ENCODE measurements at regions not wholly inside any gene's neighbourhood (a gene's known extent, or its start where the extent isn't known, plus 50 kb on each side); places are given as distances from the start of the nearest gene placed in this dataset.

DNA sequence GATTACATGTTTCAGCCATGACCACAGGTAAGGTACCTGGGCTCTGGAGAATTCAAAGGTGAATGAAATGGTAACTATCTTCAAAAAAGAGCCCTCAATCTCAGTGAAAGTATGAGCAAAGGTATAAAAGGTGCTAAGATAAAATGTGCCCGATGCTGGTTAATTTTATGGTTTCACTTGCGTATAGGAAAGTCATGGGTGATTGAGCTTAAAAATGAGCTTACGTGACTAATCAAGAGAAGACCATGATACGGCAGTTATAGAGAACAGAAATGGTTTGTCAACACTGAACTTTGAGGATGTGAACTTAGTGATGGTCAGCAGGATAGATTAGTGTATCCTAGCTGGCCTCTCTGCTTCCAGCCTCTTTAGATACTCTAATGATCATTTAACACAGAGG, 320.1 kb downstream of the DEPDC1B start:
- no peak for TF ChIP-seq BRCA1 (CRISPR knock-in tag; IDR thresholded peaks at IDR 0.05)
- TF ChIP-seq CTCF (CRISPR knock-in tag; IDR thresholded peaks at IDR 0.05): no peak
- TF ChIP-seq FOSL1 (CRISPR knock-in tag; IDR thresholded peaks at IDR 0.05; ENCODE audit: borderline replicate concordance): no peak
- no peak for TF ChIP-seq MYC (CRISPR knock-in tag; IDR thresholded peaks at IDR 0.05; ENCODE audit: borderline replicate concordance)
- TF ChIP-seq ZNF274 (CRISPR knock-in tag; IDR thresholded peaks at IDR 0.05): no peak
- no peak for TF ChIP-seq ZNF790 (CRISPR knock-in tag; IDR thresholded peaks at IDR 0.05; ENCODE audit: borderline replicate concordance)
